Loucy (cell line): ENCODE measurements at regions not wholly inside any gene's neighbourhood (a gene's known extent, or its start where the extent isn't known, plus 50 kb on each side); places are given as distances from the start of the nearest gene placed in this dataset.

ENCODE experiments used
- H2AFZ ChIP-seq: fragments of 200-600 bp; sonication (generic); 2 replicates; pipeline ENCODE4 v1.6.0; 2016; ENCODE audit warnings: antibody characterized with exemption, mild to moderate bottlenecking, low read length, moderate library complexity
- H3F3A ChIP-seq: fragments of 200-600 bp; 2 replicates; pipeline ENCODE4 v1.6.0; 2016; ENCODE audit warnings: antibody characterized with exemption, low read depth, mild to moderate bottlenecking
- H3K27me3 ChIP-seq: fragments of 200-600 bp; sonication (generic); 2 replicates; pipeline ENCODE4 v1.6.1; 2014; ENCODE audit warnings: low read length, mild to moderate bottlenecking; ENCODE audit not compliant: insufficient read depth, poor library complexity, severe bottlenecking
- H3K36me3 ChIP-seq: fragments of 200-600 bp; sonication (generic); 2 replicates; pipeline ENCODE4 v1.6.1; 2016; ENCODE audit warnings: low read length; ENCODE audit not compliant: insufficient read depth
- H3K4me1 ChIP-seq: fragments of 200-600 bp; sonication (generic); 2 replicates; pipeline ENCODE4 v1.5.1; 2014; ENCODE audit warnings: low read length, mild to moderate bottlenecking; ENCODE audit not compliant: insufficient read depth, poor library complexity, severe bottlenecking
- H3K4me2 ChIP-seq: fragments of 200-600 bp; sonication (generic); 2 replicates; pipeline ENCODE4 v1.6.0; 2014; ENCODE audit warnings: antibody characterized with exemption, low read length, low read depth, mild to moderate bottlenecking; ENCODE audit not compliant: poor library complexity, severe bottlenecking
- H3K4me3 ChIP-seq: fragments of 200-600 bp; sonication (generic); 2 replicates; pipeline ENCODE4 v1.5.1; 2014; ENCODE audit warnings: low read length, mild to moderate bottlenecking, mixed read lengths; ENCODE audit not compliant: poor library complexity, severe bottlenecking
- H3K79me2 ChIP-seq: fragments of 200-600 bp; sonication (generic); 2 replicates; pipeline ENCODE4 v1.6.1; 2014; ENCODE audit warnings: low read length; ENCODE audit not compliant: insufficient read depth
- H3K9ac ChIP-seq: fragments of 200-600 bp; sonication (generic); 2 replicates; pipeline ENCODE4 v1.6.0; 2014; ENCODE audit warnings: mild to moderate bottlenecking, low read depth, low read length, moderate library complexity; ENCODE audit not compliant: poor library complexity, severe bottlenecking
- H3K9me2 ChIP-seq: fragments of 200-600 bp; sonication (generic); replicated peaks from 2 replicates; pipeline ENCODE4 v1.6.1; 2016; ENCODE audit warnings: low read depth, low read length, mixed read lengths
- H3K9me3 ChIP-seq: fragments of 200-600 bp; sonication (generic); 2 replicates; pipeline ENCODE4 v1.6.1; 2014; ENCODE audit warnings: mild to moderate bottlenecking, antibody characterized with exemption, low read length, low read depth; ENCODE audit not compliant: insufficient read depth
- H4K20me1 ChIP-seq: fragments of 200-600 bp; sonication (generic); 2 replicates; pipeline ENCODE4 v1.6.0; 2014; ENCODE audit warnings: antibody characterized with exemption, low read length, mild to moderate bottlenecking; ENCODE audit not compliant: insufficient read depth, poor library complexity, severe bottlenecking
- EZH2phosphoT487 ChIP-seq: fragments of 200-600 bp; IDR thresholded peaks from 2 replicates; pipeline ENCODE4 v1.6.1; 2018; ENCODE audit warnings: antibody characterized with exemption, mild to moderate bottlenecking, moderate library complexity, borderline replicate concordance

DNA sequence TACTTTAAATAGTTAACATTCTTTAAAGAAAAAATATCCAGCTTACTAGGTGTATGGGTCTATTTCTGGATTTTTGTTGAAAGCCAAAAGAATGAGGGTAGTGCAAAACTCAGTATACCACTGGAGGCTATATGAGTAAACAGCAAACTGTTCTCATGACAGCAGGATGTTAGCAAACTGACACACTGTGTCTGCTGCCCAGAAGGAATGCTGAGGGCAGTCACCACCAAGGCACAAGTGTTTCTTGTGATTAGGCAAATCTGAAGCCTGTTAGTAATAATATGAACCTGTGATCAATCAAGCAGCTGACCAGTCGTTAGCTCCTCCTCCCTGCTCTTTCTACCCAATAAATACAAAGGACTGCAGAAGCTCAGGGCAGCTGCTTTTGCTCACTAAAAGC, 50.5 kb upstream of the SULT1C3 start:
- H3K27me3 ChIP-seq, result no peaks in the 10 kb centered on the region
- H3K9me2 ChIP-seq, result no peaks in the 10 kb centered on the region
- no peaks in the 10 kb centered on the region for H4K20me1 ChIP-seq
- no peaks in the 10 kb centered on the region for H3K9me3 ChIP-seq
- H3K4me2 ChIP-seq, result no peak overlapping the region
- H3K36me3 ChIP-seq, result no peaks in the 10 kb centered on the region
- H3F3A ChIP-seq, result no peaks in the 10 kb centered on the region
- H3K79me2 ChIP-seq, result no peaks in the 10 kb centered on the region
- no peak overlapping the region for H2AFZ ChIP-seq
- no peak overlapping the region for H3K9ac ChIP-seq
- no peak overlapping the region for H3K4me3 ChIP-seq
- TF ChIP-seq EZH2phosphoT487, result no peak
- no peaks in the 10 kb centered on the region for H3K4me1 ChIP-seq
